ENCODE measurements at regions not wholly inside any gene's neighbourhood (a gene's known extent, or its start where the extent isn't known, plus 50 kb on each side); places are given as distances from the start of the nearest gene placed in this dataset.

DNA sequence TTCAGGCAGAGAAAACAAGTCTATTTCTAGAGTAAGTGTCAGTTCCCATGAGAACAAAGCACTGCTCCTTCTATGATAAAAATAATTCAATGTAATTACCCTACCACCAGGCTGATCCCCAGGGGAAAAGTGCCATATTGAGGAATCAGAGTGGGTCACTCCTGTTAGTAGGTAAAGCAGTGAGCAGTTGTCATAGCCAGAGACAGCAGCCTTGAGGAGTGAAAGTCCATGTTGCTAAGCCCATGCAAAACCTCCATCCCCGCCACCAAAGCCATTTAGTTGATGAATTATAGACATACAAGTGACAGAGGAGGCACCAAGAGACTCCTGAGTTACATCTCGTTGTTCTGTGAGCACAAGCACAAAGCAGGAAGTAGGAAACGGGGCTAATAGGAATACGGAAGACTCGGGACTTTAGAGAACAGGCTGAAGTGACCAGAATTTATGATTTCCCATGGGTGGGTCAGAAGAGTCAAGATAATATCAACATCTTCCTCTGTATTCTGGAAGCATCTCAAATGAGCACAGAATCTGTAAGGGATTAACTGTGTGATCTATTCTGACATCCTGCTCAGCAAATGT, 197.9 kb downstream of the MAFB start:
- no peak for DNase-seq (ENCODE audit: low spot score)

DNA sequence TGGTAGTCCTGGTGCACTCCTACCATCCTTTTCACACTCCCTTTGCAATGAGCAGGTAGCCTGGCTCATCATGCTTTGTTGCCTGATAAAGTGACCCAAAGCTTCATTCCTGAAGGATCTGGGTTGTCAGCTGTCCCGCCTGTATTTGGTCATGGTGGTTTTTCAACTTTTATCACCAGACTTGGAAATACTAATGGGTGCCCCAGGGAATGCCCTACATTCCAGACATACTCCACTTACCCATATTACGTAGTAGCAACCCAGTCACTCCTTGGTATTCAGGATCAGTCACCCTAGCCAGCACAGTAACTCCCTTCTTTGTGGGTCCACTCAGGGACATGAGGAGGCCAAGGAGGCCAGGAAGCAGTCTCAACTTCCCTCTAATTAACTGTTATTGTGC, 199.2 kb downstream of the MAFB start:
- no peak for DNase-seq (ENCODE audit: low spot score)

GRCh38 chr20:40488401-40488800, 200.6 kb downstream of the MAFB start:
- DNase-seq (ENCODE audit: low spot score): no peak

DNA sequence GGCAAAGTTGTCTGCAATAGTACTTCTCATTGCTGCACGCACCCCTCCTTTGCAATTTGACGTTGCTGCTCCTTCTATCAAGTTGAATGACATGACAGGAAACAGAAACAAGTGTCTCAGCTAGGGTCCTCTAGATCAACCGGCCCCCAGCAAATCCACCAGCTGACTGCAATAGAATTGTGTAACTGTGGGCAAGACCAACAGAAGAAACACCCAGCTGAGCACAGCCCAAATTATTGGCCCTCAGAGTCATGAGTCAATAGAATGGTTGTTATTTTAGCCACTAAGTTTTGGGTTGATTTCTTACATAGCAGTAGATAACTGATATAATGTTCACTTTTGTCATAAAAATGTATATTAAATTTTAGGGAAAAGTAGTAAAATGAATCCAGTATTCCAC, 202.7 kb downstream of the MAFB start:
- no peak for DNase-seq (ENCODE audit: low spot score)

- DNase-seq (ENCODE audit: low spot score): no peak
These were observed 207.1 kb downstream of the MAFB start for GRCh38 chr20:40481743-40482458.

DNA sequence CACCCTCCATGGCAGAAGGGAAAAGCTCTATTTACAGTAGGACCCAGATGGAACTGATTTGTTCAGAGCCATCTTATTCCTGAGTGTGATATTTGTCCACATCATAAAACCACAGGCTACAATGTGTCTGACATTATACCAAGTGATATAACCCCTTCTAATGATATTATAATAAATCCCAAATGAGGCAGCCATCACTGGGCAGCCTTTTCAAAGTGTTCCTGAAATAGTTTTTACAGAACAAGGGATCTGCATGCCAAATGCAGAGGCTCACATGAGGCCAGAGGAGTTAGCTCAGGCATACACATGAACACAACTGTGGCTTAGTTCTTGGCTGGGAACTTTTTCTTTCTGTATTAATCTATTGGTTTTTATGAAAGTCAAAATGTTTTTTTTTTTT, 207.7 kb downstream of the MAFB start:
- no peak for DNase-seq (ENCODE audit: low spot score)

DNA sequence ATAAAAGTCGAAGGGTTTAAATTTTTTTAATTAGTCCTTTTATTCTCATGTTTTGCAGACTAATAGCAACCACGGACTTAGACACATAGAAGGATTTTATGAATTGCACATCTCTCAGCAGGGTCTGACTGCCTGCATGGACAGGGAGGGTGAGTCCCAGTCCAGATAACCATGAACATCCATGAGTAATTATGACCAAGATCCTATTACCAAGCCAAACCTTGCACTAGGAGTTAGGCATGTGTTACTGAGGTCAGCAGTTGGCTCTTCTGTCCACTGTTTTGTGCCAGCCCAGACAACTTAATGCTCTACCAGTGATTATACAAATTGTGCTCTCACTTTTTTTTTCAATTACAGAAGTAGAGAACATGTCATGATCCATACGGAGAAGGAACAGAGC, 211.2 kb downstream of the MAFB start:
- no peak for DNase-seq (ENCODE audit: low spot score)

GRCh38 chr20:40476461-40476860, 212.6 kb downstream of the MAFB start:
- DNase-seq (ENCODE audit: low spot score): no peak

DNA sequence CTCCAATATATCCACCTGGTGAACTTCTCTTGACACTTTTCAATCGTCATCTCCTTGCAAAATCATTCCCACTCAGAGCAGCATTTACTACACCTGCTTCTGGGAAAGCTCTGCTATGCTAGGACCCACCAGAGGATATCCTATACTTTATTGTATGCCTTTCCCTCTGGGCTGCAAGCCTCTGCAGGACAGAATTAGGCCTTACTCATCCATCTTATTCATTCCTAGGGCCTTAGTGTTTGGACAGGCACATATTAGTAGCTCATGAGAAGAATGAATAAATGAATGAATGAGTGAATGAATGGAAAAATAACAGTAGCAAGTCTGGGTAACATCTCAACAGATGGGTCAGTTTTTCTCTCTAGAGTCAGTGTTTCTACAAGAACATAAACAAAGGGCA, 216.1 kb downstream of the MAFB start:
- no peak for DNase-seq (ENCODE audit: low spot score)

- DNase-seq (ENCODE audit: low spot score): no peak
These were observed 217.8 kb downstream of the MAFB start for GRCh38 chr20:40471261-40471629.

GRCh38 chr20:40470445-40471260, 218.4 kb downstream of the MAFB start:
- DNase-seq (ENCODE audit: low spot score): no peak

DNA sequence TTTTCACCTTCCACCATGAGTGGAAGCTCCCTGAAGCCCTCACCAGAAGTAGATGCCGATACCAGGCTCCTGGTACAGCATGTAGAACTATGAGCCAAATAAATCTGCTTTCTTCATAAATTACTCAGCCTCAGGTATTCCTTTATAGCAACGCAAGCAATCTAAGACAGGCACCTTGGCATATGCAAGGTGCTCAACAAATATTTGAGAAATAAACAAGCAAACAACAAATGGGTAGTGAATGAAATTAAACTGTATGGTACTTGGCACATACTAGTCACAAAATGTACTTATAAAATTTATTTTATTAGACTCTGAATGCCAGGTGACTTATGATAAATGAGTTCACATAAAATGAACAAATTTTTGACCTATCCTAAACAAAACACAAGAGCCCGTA, 220.3 kb downstream of the MAFB start:
- no peak for DNase-seq (ENCODE audit: low spot score)

- DNase-seq (ENCODE audit: low spot score): no peak
These were observed 221.2 kb downstream of the MAFB start for GRCh38 chr20:40467703-40468411.

DNA sequence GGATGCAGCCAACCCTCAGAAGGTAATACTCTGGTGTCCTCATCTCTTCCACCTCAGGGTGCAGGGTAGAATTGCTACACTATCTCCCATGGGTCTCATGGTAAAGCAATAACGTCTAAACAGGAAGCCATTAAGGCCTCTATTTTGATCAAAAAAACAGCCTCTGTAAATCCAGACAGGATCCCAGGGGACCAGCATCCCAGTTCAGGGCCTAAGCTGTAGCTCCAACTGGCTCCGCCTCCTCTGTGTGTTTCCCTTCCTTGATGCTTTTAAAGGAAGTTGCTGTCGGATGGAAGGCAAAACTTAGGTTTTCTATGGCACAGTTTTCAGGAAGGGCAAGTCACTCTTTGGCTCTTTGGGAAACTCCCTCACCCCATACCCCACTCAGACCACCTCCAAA, 222.0 kb downstream of the MAFB start:
- no peak for DNase-seq (ENCODE audit: low spot score)

DNA sequence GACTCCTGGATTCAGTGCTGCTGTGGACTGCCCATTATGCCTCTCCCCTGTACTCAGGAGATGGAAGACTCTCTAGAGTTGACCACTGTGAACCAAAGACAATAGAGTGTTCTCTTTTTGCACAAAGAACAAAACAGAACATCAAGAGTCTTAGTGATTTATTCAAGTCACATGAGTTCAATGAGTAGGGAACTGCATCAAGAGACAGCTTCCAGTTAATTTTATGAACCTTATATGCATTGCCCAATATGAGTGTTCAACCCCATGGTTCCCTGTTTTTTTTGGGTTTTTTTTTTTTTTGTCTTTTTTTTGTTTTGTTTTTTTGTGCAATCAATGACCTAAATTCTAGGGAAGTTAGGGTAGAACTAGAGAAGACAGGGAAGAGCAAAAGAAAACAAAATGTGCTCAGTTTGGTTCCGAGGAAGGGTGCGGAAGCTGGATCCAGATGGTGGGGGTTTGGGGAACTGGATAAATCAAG, 224.3 kb downstream of the MAFB start:
- no peak for DNase-seq (ENCODE audit: low spot score)

GRCh38 chr20:40463171-40463570, 225.9 kb downstream of the MAFB start:
- no peak for DNase-seq (ENCODE audit: low spot score)

DNA sequence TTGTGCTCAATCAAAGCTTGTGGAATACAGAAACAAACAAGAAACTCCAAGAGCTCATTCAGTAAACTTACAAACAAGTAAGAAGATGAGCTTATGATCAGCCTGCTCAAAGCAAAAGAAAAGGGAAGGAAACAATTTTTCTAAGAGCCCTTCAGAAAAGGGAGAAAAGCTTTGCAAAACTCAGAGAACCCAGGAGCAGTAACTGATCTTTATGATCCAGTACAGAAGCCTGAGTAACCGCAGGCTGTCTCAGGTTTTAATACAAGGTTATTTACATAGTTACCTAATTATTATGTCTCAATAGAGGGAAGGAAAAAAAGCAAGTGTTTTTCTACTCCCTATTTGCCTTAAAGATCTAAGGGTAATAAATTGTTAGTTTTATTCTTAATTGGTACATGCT, 226.5 kb downstream of the MAFB start:
- DNase-seq (ENCODE audit: low spot score): no peak

GRCh38 chr20:40459299-40459698, 229.7 kb downstream of the MAFB start:
- no peak for DNase-seq (ENCODE audit: low spot score)

- no peak for DNase-seq (ENCODE audit: low spot score)
These were observed 231.6 kb downstream of the MAFB start for GRCh38 chr20:40457404-40457803.

DNA sequence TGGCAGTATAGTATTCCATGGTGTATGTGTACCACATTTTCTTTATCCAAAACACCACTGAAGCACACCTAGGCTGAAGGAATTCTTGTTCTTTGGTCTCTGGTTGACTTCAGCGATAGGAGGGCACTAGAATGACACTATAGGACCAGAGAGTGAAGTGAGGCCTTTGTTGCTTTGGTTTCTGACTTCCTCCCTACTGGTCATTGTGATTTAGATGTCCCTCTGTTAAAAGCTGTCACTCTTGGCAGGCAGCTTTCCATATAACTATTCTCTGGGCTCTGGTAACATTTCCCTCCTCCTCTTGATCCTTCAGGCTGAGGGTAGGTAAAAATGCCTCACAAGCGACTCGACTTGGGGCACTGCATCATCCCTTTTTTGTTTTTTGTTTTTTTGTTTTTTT, 236.3 kb downstream of the MAFB start:
- DNase-seq (ENCODE audit: low spot score): no peak

DNA sequence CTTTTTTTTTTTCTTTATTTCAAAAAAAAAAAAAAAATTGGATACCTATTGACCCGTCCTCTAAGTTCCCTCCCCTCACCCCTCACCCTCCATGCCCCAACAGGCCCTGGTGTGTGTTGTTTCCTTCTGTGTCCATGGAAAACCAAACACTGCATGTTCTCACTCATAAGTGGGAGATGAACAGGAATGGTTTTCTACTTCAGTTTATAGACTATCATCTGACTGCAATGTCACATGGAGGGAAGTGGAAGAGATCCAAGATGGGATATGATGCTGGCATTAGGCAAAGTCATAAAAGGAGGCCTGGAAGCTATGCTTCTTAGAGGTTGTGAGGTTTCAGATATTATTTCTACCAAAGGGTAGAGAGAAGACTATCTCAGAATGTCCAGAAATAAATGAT, 237.5 kb downstream of the MAFB start:
- DNase-seq (ENCODE audit: low spot score): no peak

- DNase-seq (ENCODE audit: low spot score): no peak
These were observed 238.9 kb downstream of the MAFB start for GRCh38 chr20:40449974-40450616.

Data from activated CD4-positive, alpha-beta T cell treated with anti-CD3 and anti-CD28 coated beads, Interleukin-2, Interleukin-4, amounts not matched to agents 100 ng/mL and 50 ng/mL, durations not matched to agents 16 hours and 8 hours (primary cell).